Progenitor cell of endocrine pancreas (in vitro differentiated cells): ENCODE measurements at regions not wholly inside any gene's neighbourhood (a gene's known extent, or its start where the extent isn't known, plus 50 kb on each side); places are given as distances from the start of the nearest gene placed in this dataset.

Experiments used
- DNase-seq: peaks from one replicate; pipeline ENCODE4 v3.0.0; 2021; ENCODE audit warnings: low spot score; ENCODE audit not compliant: unreplicated experiment
- H3K27ac Mint-ChIP-seq: 2 replicates; pipeline ENCODE4 v1.8.0; 2021; ENCODE audit warnings: mild to moderate bottlenecking, moderate library complexity, mixed read lengths
- H3K27me3 Mint-ChIP-seq: 2 replicates; pipeline ENCODE4 v1.8.0; 2021; ENCODE audit warnings: mixed read lengths
- H3K36me3 Mint-ChIP-seq: 2 replicates; pipeline ENCODE4 v1.8.0; 2022; ENCODE audit warnings: mixed read lengths; ENCODE audit not compliant: insufficient read depth
- H3K4me1 Mint-ChIP-seq: 2 replicates; pipeline ENCODE4 v1.8.0; 2021; ENCODE audit warnings: low read depth, mixed read lengths
- H3K4me3 Mint-ChIP-seq: 2 replicates; pipeline ENCODE4 v1.8.0; 2021; ENCODE audit warnings: low read depth, mild to moderate bottlenecking, moderate library complexity, mixed read lengths
- H3K9me3 Mint-ChIP-seq: 2 replicates; pipeline ENCODE4 v1.8.0; 2021; ENCODE audit warnings: low read depth, mixed read lengths
- CTCF ChIP-seq: fragments of 200-600 bp; sonication (generic); IDR thresholded peaks from one replicate; pipeline ENCODE4 v1.5.0; 2021; ENCODE audit warnings: antibody characterized with exemption, mild to moderate bottlenecking; ENCODE audit not compliant: unreplicated experiment

GRCh38 chr4:84441758-84442377, 57.2 kb downstream of the NKX6-1 start:
- peaks cover 47% of the 10 kb centered on the region for H3K4me1 Mint-ChIP-seq
- no peaks in the 10 kb centered on the region for H3K27me3 Mint-ChIP-seq

GRCh38 chr4:84439996-84440395, 59.1 kb downstream of the NKX6-1 start:
- H3K9me3 Mint-ChIP-seq: peaks cover 4% of the 10 kb centered on the region
- H3K4me1 Mint-ChIP-seq: peaks cover 65% of the 10 kb centered on the region
- no peak overlapping the region for H3K27ac Mint-ChIP-seq
- H3K4me3 Mint-ChIP-seq: no peak overlapping the region
- DNase-seq: no peak
- TF ChIP-seq CTCF: no peak
- H3K36me3 Mint-ChIP-seq: peaks cover 1% of the 10 kb centered on the region
- H3K27me3 Mint-ChIP-seq: no peaks in the 10 kb centered on the region

More at GRCh38 chr4:84441758-84442377, 57.2 kb downstream of the NKX6-1 start:
- Mint-ChIP-seq H3K9me3 (peaks cover 4% of the 10 kb centered on the region), H3K27ac (no peak overlapping the region), H3K4me3 (no peak overlapping the region), H3K36me3 (peaks cover 1% of the 10 kb centered on the region)
- DNase-seq: no peak
- TF ChIP-seq CTCF: no peak

GRCh38 chr4:84436812-84437211, 62.3 kb downstream of the NKX6-1 start:
- DNase-seq: no peak
- no peaks in the 10 kb centered on the region for H3K27me3 Mint-ChIP-seq

GRCh38 chr4:84434344-84434743, 64.7 kb downstream of the NKX6-1 start:
- no peak for TF ChIP-seq CTCF
- Mint-ChIP-seq H3K4me3 (peak overlapping the region; percentile 4), H3K9me3 (peaks cover 10% of the 10 kb centered on the region), H3K36me3 (peaks cover 10% of the 10 kb centered on the region), H3K27ac (peak overlapping the region; percentile 88), H3K27me3 (no peaks in the 10 kb centered on the region), H3K4me1 (peaks cover 70% of the 10 kb centered on the region)
- no peak for DNase-seq

More at GRCh38 chr4:84436812-84437211, 62.3 kb downstream of the NKX6-1 start:
- Mint-ChIP-seq H3K36me3 (no peaks in the 10 kb centered on the region), H3K9me3 (no peaks in the 10 kb centered on the region), H3K27ac (peak overlapping the region; percentile 78), H3K4me1 (peaks cover 81% of the 10 kb centered on the region), H3K4me3 (no peak overlapping the region)
- no peak for TF ChIP-seq CTCF

GRCh38 chr4:84433633-84434222, 65.4 kb downstream of the NKX6-1 start:
- peaks cover 65% of the 10 kb centered on the region for H3K4me1 Mint-ChIP-seq
- peak overlapping the region; percentile 88 for H3K27ac Mint-ChIP-seq
- no peak for TF ChIP-seq CTCF
- H3K9me3 Mint-ChIP-seq: peaks cover 12% of the 10 kb centered on the region
- DNase-seq: no peak
- no peaks in the 10 kb centered on the region for H3K27me3 Mint-ChIP-seq
- H3K36me3 Mint-ChIP-seq: peaks cover 10% of the 10 kb centered on the region
- peak overlapping the region; percentile 59 for H3K4me3 Mint-ChIP-seq
